ENCODE measurements at regions not wholly inside any gene's neighbourhood (a gene's known extent, or its start where the extent isn't known, plus 50 kb on each side); places are given as distances from the start of the nearest gene placed in this dataset.

- no peak for DNase-seq
Measured at GRCh38 chr3:187827723-187828122, 82.5 kb upstream of the BCL6 start.

- DNase-seq = no peak
Measured at GRCh38 chr3:187828579-187829452, 83.5 kb upstream of the BCL6 start.

- DNase-seq = no peak
Measured at GRCh38 chr3:187830181-187830580, 84.9 kb upstream of the BCL6 start.

GRCh38 chr3:187831125-187832051, 86.1 kb upstream of the BCL6 start:
- DNase-seq = no peak

- no peak for DNase-seq
Measured at GRCh38 chr3:187832202-187832601, 86.9 kb upstream of the BCL6 start.

GRCh38 chr3:187833375-187833774, 88.1 kb upstream of the BCL6 start:
- DNase-seq = no peak

GRCh38 chr3:187833799-187834578, 88.7 kb upstream of the BCL6 start:
- no peak for DNase-seq

GRCh38 chr3:187836823-187837770, 91.8 kb upstream of the BCL6 start:
- no peak for DNase-seq

- no peak for DNase-seq
Measured at GRCh38 chr3:187838016-187838540, 92.8 kb upstream of the BCL6 start.

GRCh38 chr3:187839422-187839821, 94.2 kb upstream of the BCL6 start:
- no peak for DNase-seq

GRCh38 chr3:187840856-187841255, 95.6 kb upstream of the BCL6 start:
- no peak for DNase-seq

GRCh38 chr3:187841560-187841959, 96.3 kb upstream of the BCL6 start:
- no peak for DNase-seq

GRCh38 chr3:187843654-187844053, 98.4 kb upstream of the BCL6 start:
- DNase-seq = no peak

GRCh38 chr3:187844708-187845107, 99.4 kb upstream of the BCL6 start:
- DNase-seq = no peak

- no peak for DNase-seq
Measured at GRCh38 chr3:187845826-187846225, 100.6 kb upstream of the BCL6 start.

GRCh38 chr3:187848401-187848800, 103.1 kb upstream of the BCL6 start:
- DNase-seq = no peak

GRCh38 chr3:187849016-187849654, 103.9 kb upstream of the BCL6 start:
- no peak for DNase-seq

GRCh38 chr3:187850258-187850921, 105.1 kb upstream of the BCL6 start:
- no peak for DNase-seq

- DNase-seq = no peak
Measured at GRCh38 chr3:187852842-187853730, 107.8 kb upstream of the BCL6 start.
